GM23248 (cell line): ENCODE measurements at regions not wholly inside any gene's neighbourhood (a gene's known extent, or its start where the extent isn't known, plus 50 kb on each side); places are given as distances from the start of the nearest gene placed in this dataset.

Experiments
- EZH2 ChIP-seq: fragments of 200-600 bp; sonication (generic); IDR thresholded peaks from 2 replicates; pipeline ENCODE4 v1.6.1; 2018; ENCODE audit warnings: antibody characterized with exemption, mild to moderate bottlenecking; ENCODE audit not compliant: insufficient read depth, poor library complexity, severe bottlenecking
- EZH2phosphoT487 ChIP-seq: fragments of 200-600 bp; sonication (generic); IDR thresholded peaks from 2 replicates; pipeline ENCODE4 v1.6.1; 2018; ENCODE audit warnings: antibody characterized with exemption, moderate library complexity, mild to moderate bottlenecking, low read depth; ENCODE audit not compliant: insufficient read depth

DNA sequence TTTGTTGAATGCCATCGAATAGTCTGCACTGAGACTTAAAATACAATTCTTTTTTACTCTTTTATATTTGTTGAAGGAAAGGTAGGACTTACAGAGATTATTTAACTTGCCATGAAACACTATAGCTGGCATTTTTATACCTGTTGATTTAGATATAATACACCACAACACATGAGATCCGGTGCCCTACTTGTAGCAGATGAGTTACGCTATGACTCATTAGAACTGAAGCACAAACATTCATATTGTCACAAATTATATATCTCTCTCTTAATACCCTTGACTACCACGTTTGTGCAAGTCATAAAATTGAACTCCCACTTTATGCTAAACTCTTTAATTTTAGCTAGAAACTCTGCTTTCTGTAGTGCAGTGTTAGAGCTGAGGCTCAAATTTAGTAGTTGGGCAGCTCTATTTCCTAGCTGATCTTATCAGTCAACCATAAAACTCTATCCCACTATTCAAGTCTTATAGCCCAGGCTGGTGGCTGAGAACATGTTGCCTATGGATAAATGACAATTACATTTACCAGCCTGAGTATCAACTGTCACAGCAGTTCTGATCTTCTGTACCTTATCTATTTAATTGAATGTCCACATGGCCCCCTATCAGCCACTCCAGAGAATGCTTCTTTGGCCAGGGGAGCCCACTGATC, 137.4 kb upstream of the SEMA3D start:
- TF ChIP-seq EZH2 = no peak
- TF ChIP-seq EZH2phosphoT487 = no peak
